HCT116 (cell line): ENCODE measurements at regions not wholly inside any gene's neighbourhood (a gene's known extent, or its start where the extent isn't known, plus 50 kb on each side); places are given as distances from the start of the nearest gene placed in this dataset.

Experiments
- ATAC-seq: fragments of 200-7000 bp; cut with Tn5 transposase; 2 replicates; pipeline ENCODE4 v1.9.1; 2020; ENCODE audit warnings: mild to moderate bottlenecking, moderate library complexity
- BruUV-seq: library from RNA; stranded (reverse); fragments of 400-500 nt; replicated peaks from 2 replicates; lab custom pipeline; 2021; lab: Mats Ljungman, UMichigan
- CTCF ChIA-PET: fragments of 300-600 bp; sonication (Branson Sonifier 250); formaldehyde crosslinking; loops from one replicate; lab custom pipeline; 2021; ENCODE audit warnings: antibody characterized with exemption; lab: Charles Lee
- POLR2A ChIA-PET: fragments of 300-600, 350-600 bp; sonication (Branson Sonifier 250); formaldehyde crosslinking; loops from one replicate; lab custom pipeline; 2021; ENCODE audit warnings: antibody characterized with exemption; lab: Charles Lee
- RAD21 ChIA-PET, 2 experiments: fragments of 300-600 bp; sonication (Branson Sonifier 250); formaldehyde crosslinking; loops; one replicate each; lab custom pipeline; 2023; ENCODE audit warnings: low total read pairs in 2 of 2; ENCODE audit not compliant: uncharacterized antibody in 2 of 2, unreplicated experiment in 2 of 2, low non-redundant PET in 1 of 2; lab: Charles Lee
- DNase-seq: peaks from one replicate; pipeline ENCODE4 v3.0.0-alpha.2; 2010; ENCODE audit warnings: low read depth, low spot score
- H2AFZ ChIP-seq: fragments of 200-600 bp; shearing (Covaris generic), sonication (generic); 2 replicates; pipeline ENCODE4 v1.6.1; 2017; ENCODE audit warnings: low read depth, mixed run types, mixed read lengths, antibody characterized with exemption, low read length; ENCODE audit not compliant: poor library complexity, severe bottlenecking
- H3K27ac ChIP-seq: 2 replicates; pipeline ENCODE4 v1.5.1; 2012; ENCODE audit warnings: low read depth, low read length
- H3K27me3 ChIP-seq: fragments of 200-600 bp; sonication (generic); 2 replicates; pipeline ENCODE4 v1.6.1; 2016; ENCODE audit warnings: mixed run types, low read length, mixed read lengths; ENCODE audit not compliant: insufficient read depth
- H3K36me3 ChIP-seq, 2 experiments: fragments of 200-500 bp in 1 of 2; fragments of 200-600 bp in 1 of 2; sonication (Bioruptor generic) in 1 of 2; sonication (generic) in 1 of 2; 2 replicates each; pipeline versions ENCODE4 v1.5.1 to v1.6.1; 2014 to 2016; ENCODE audit warnings: low read length in 2 of 2, inconsistent platforms in 1 of 2, mixed read lengths in 1 of 2, mixed run types in 1 of 2; ENCODE audit not compliant: insufficient read depth in 2 of 2, control insufficient read depth in 1 of 2
- H3K4me1 ChIP-seq, 2 experiments: fragments of 200-600 bp in 1 of 2; sonication (generic) in 1 of 2; 2 replicates each; pipeline versions ENCODE4 v1.5.1 to v1.6.1; 2012 to 2017; ENCODE audit warnings: low read length in 2 of 2, inconsistent platforms in 1 of 2, mild to moderate bottlenecking in 1 of 2, mixed read lengths in 1 of 2, mixed run types in 1 of 2, moderate library complexity in 1 of 2; ENCODE audit not compliant: insufficient read depth in 2 of 2, control insufficient read depth in 1 of 2
- H3K4me2 ChIP-seq: fragments of 200-600 bp; sonication (generic); 2 replicates; pipeline ENCODE4 v1.6.1; 2017; ENCODE audit warnings: mixed run types, low read length, mixed read lengths
- H3K4me3 ChIP-seq, 2 experiments: fragments of 200-600 bp in 1 of 2; sonication (generic) in 1 of 2; replicated peaks in 1 of 2; 2 replicates each; pipeline ENCODE4 v1.5.1; 2011 to 2016; ENCODE audit warnings: low read length in 2 of 2, control low read depth in 1 of 2, low read depth in 1 of 2, mild to moderate bottlenecking in 1 of 2, mixed read lengths in 1 of 2, mixed run types in 1 of 2
- H3K79me2 ChIP-seq: fragments of 200-600 bp; sonication (generic); 2 replicates; pipeline ENCODE4 v1.6.1; 2017; ENCODE audit warnings: mild to moderate bottlenecking, mixed run types, low read length, moderate library complexity, mixed read lengths; ENCODE audit not compliant: insufficient read depth
- H3K9ac ChIP-seq: fragments of 200-600 bp; sonication (generic); 2 replicates; pipeline ENCODE4 v1.6.1; 2016; ENCODE audit warnings: low read length, mixed read lengths
- H3K9me2 ChIP-seq: fragments of 200-600 bp; sonication (generic), shearing (Covaris generic); 2 replicates; pipeline ENCODE4 v1.6.1; 2017; ENCODE audit warnings: mixed run types, mild to moderate bottlenecking, moderate library complexity; ENCODE audit not compliant: insufficient read depth
- H3K9me3 ChIP-seq, 2 experiments: fragments of 200-500 bp in 1 of 2; fragments of 200-600 bp in 1 of 2; sonication (Bioruptor generic) in 1 of 2; sonication (generic) in 1 of 2; 2 replicates each; pipeline ENCODE4 v1.6.1; 2014 to 2017; ENCODE audit warnings: low read length in 2 of 2, mixed read lengths in 2 of 2, inconsistent platforms in 1 of 2, low read depth in 1 of 2, mild to moderate bottlenecking in 1 of 2, mixed run types in 1 of 2, moderate library complexity in 1 of 2; ENCODE audit not compliant: control insufficient read depth in 1 of 2, insufficient read depth in 1 of 2
- H4K20me1 ChIP-seq: fragments of 200-600 bp; sonication (generic), shearing (Covaris generic); 2 replicates; pipeline ENCODE4 v1.6.1; 2017; ENCODE audit warnings: mixed run types, mild to moderate bottlenecking, moderate library complexity; ENCODE audit not compliant: insufficient read depth
- CBX3 ChIP-seq: IDR thresholded peaks from 2 replicates; pipeline ENCODE4 v1.6.1; 2012; ENCODE audit warnings: low read depth
- CEBPB ChIP-seq: IDR thresholded peaks from 2 replicates; pipeline ENCODE4 v1.6.1; 2012; ENCODE audit warnings: low read depth
- CTCF ChIP-seq, 3 experiments: fragments of 200-600 bp in 1 of 3; sonication (generic) in 1 of 3; IDR thresholded peaks in 2 of 3; conservative IDR thresholded peaks in 1 of 3; 2 replicates each; pipeline ENCODE4 v1.5.1; 2012 to 2017; ENCODE audit warnings: low read depth in 2 of 3, low read length in 2 of 3, antibody characterized with exemption in 1 of 3, borderline replicate concordance in 1 of 3, control low read depth in 1 of 3, mild to moderate bottlenecking in 1 of 3, mixed read lengths in 1 of 3, mixed run types in 1 of 3, moderate library complexity in 1 of 3; ENCODE audit not compliant: insufficient read depth in 1 of 3
- EGR1 ChIP-seq: IDR thresholded peaks from 2 replicates; pipeline ENCODE4 v1.6.1; 2012; ENCODE audit warnings: low read depth
- ELF1 ChIP-seq: IDR thresholded peaks from 2 replicates; pipeline ENCODE4 v1.6.1; 2012; ENCODE audit warnings: low read depth, borderline replicate concordance
- EZH2 ChIP-seq: fragments of 200-600 bp; sonication (generic); IDR thresholded peaks from 2 replicates; pipeline ENCODE4 v1.6.1; 2017; ENCODE audit warnings: antibody characterized with exemption, mixed run types
- EZH2phosphoT487 ChIP-seq: fragments of 200-600 bp; IDR thresholded peaks from 2 replicates; pipeline ENCODE4 v1.6.1; 2018; ENCODE audit warnings: antibody characterized with exemption, borderline replicate concordance
- FOSL1 ChIP-seq: IDR thresholded peaks from 2 replicates; pipeline ENCODE4 v1.6.1; 2012; ENCODE audit warnings: low read depth
- JUND ChIP-seq: IDR thresholded peaks from 2 replicates; pipeline ENCODE4 v1.6.1; 2012
- MAX ChIP-seq: IDR thresholded peaks from 2 replicates; pipeline ENCODE4 v1.6.1; 2012
- POLR2A ChIP-seq: IDR thresholded peaks from 2 replicates; pipeline ENCODE4 v1.7.0; 2011; ENCODE audit warnings: borderline replicate concordance; ENCODE audit not compliant: insufficient read depth, insufficient read length; ENCODE audit errors: extremely low read depth
- POLR2AphosphoS5 ChIP-seq: IDR thresholded peaks from 2 replicates; pipeline ENCODE4 v1.6.1; 2011; ENCODE audit warnings: mild to moderate bottlenecking, low read depth, low read length, moderate library complexity
- SIN3A ChIP-seq: IDR thresholded peaks from 2 replicates; pipeline ENCODE4 v1.6.1; 2012; ENCODE audit warnings: low read depth
- SP1 ChIP-seq: IDR thresholded peaks from 2 replicates; pipeline ENCODE4 v1.6.1; 2012; ENCODE audit warnings: low read depth
- SRF ChIP-seq: IDR thresholded peaks from 2 replicates; pipeline ENCODE4 v1.6.1; 2012; ENCODE audit warnings: low read depth
- TCF7L2 ChIP-seq: IDR thresholded peaks from 2 replicates; pipeline ENCODE4 v1.7.0; 2011; ENCODE audit warnings: borderline replicate concordance, inconsistent platforms; ENCODE audit not compliant: insufficient read depth, insufficient read length; ENCODE audit errors: extremely low read depth
- ZBTB33 ChIP-seq: IDR thresholded peaks from 2 replicates; pipeline ENCODE4 v1.6.1; 2011; ENCODE audit warnings: mild to moderate bottlenecking, low read length, moderate library complexity; ENCODE audit not compliant: insufficient replicate concordance; ENCODE audit errors: extremely low read depth
- ZFX ChIP-seq: fragments of 450-650 bp; IDR thresholded peaks from 2 replicates; pipeline ENCODE4 v1.6.1; 2017
- ZNF274 ChIP-seq: fragments of 200-500 bp; sonication (Bioruptor generic); IDR thresholded peaks from 2 replicates; pipeline ENCODE4 v1.6.1; 2014; ENCODE audit warnings: mild to moderate bottlenecking, low read depth, low read length, inconsistent platforms
- intact Hi-C: fragments of 100-400 bp; cut with micrococcal nuclease; formaldehyde crosslinking; loops from 2 replicates; pipeline ENCODE4 v1.10.0; 2022
- TF ChIP-seq, protein P1 (sequence below): IDR thresholded peaks from 2 replicates; pipeline ENCODE4 v1.6.1; 2012; ENCODE audit warnings: low read depth
- TF ChIP-seq, protein P2 (sequence below): IDR thresholded peaks from 2 replicates; pipeline ENCODE4 v1.6.1; 2012

DNA sequence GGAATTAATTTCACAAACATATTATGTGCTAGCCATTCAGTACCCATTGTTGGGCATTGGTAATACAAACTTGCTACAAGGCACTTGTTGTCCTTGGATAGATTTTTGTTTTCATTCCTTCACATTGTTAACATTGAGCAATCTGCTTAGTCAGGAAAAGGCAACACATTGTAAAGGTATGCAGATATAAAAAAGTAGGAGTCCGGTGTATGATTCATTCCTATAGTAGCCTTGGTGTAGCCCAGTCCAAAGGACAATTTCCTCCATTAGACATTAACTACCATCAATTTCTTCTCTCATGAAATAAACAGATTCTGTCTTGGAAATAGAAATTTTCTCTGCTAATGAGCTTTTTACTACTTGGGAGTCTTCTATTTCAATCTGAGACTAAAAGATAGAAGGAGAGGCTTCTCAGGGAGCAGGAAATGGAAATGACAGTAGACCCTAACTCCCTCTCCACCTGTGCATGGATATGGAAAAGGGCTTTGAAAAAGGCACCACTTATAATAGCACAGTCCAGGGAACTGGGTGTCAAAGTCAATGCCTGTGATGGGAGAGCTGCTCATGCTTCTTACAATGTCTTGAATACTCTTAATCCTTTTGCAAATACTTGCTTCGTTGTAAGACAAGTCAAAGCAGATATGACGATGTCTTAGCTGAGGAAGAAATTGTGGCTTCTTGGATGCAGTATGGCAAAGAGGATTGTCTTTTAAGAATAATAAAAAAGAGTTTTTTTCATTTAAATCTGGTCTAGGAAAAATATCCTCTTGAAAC is 369.4 kb upstream of the CITED2 start:
- peak; percentile 67 for ATAC-seq
- H3K27ac ChIP-seq: no peak overlapping the region
- no peak overlapping the region for H3K9ac ChIP-seq
- H3K36me3 ChIP-seq: no peaks in the 10 kb centered on the region
- no peaks in the 10 kb centered on the region for H3K79me2 ChIP-seq
- no TSS peak for BruUV-seq
- RAD21 ChIA-PET: no interaction called here
- CTCF ChIA-PET: no interaction called here
- no peak overlapping the region for H3K4me3 ChIP-seq
- H3K27me3 ChIP-seq: no peaks in the 10 kb centered on the region
- peaks cover 0 to 12% of the 10 kb centered on the region in 2 experiments; a peak in 2 of 4 replicates for H3K4me1 ChIP-seq
- H3K9me2 ChIP-seq: no peaks in the 10 kb centered on the region
- intact Hi-C loops: no loop called here
- no peaks in the 10 kb centered on the region for H4K20me1 ChIP-seq
- peak overlapping the region; percentile 7 for H3K4me2 ChIP-seq
- POLR2A ChIA-PET: no interaction called here
- no peaks in the 10 kb centered on the region for H3K9me3 ChIP-seq
- H2AFZ ChIP-seq: peak overlapping the region; percentile 1
- DNase-seq: peak; percentile 10
- TF ChIP-seq, protein P1, sequence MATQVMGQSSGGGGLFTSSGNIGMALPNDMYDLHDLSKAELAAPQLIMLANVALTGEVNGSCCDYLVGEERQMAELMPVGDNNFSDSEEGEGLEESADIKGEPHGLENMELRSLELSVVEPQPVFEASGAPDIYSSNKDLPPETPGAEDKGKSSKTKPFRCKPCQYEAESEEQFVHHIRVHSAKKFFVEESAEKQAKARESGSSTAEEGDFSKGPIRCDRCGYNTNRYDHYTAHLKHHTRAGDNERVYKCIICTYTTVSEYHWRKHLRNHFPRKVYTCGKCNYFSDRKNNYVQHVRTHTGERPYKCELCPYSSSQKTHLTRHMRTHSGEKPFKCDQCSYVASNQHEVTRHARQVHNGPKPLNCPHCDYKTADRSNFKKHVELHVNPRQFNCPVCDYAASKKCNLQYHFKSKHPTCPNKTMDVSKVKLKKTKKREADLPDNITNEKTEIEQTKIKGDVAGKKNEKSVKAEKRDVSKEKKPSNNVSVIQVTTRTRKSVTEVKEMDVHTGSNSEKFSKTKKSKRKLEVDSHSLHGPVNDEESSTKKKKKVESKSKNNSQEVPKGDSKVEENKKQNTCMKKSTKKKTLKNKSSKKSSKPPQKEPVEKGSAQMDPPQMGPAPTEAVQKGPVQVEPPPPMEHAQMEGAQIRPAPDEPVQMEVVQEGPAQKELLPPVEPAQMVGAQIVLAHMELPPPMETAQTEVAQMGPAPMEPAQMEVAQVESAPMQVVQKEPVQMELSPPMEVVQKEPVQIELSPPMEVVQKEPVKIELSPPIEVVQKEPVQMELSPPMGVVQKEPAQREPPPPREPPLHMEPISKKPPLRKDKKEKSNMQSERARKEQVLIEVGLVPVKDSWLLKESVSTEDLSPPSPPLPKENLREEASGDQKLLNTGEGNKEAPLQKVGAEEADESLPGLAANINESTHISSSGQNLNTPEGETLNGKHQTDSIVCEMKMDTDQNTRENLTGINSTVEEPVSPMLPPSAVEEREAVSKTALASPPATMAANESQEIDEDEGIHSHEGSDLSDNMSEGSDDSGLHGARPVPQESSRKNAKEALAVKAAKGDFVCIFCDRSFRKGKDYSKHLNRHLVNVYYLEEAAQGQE: no peak
- TF ChIP-seq FOSL1 (peak; percentile 55; the same call in 1 of the 2 replicates), SIN3A (no peak; the same call in 1 of the 2 replicates), SRF (no peak), EGR1 (no peak), TCF7L2 (no peak), MAX (no peak), ZNF274 (no peak), CBX3 (no peak), EZH2 (no peak), CEBPB (peak; percentile 86), EZH2phosphoT487 (no peak), CTCF (IDR thresholded peaks at IDR 0.05 in 2 of 3, conservative IDR thresholded peaks at IDR 0.05 in 1 of 3; ENCODE audit: borderline replicate concordance in 1 of 3, insufficient read depth in 1 of 3, low read depth in 2 of 3, low read length in 2 of 3) (no peak), ELF1 (no peak), POLR2AphosphoS5 (no peak), JUND (peak; percentile 46), POLR2A (no peak), ZFX (no peak), ZBTB33 (no peak), SP1 (peak; percentile 42)
- TF ChIP-seq, protein P2, sequence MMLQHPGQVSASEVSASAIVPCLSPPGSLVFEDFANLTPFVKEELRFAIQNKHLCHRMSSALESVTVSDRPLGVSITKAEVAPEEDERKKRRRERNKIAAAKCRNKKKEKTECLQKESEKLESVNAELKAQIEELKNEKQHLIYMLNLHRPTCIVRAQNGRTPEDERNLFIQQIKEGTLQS: no peak
